KMS-11 (cell line): ENCODE measurements at regions not wholly inside any gene's neighbourhood (a gene's known extent, or its start where the extent isn't known, plus 50 kb on each side); places are given as distances from the start of the nearest gene placed in this dataset.

Source experiments
- H2AFZ ChIP-seq: fragments of 200-600 bp; sonication (generic); 2 replicates; pipeline ENCODE4 v1.6.1; 2016; ENCODE audit warnings: antibody characterized with exemption, mixed run types, low read depth
- H3K27ac ChIP-seq: fragments of 200-600 bp; sonication (generic); 2 replicates; pipeline ENCODE4 v1.6.1; 2016; ENCODE audit warnings: mild to moderate bottlenecking, mixed run types
- H3K27me3 ChIP-seq: fragments of 200-600 bp; sonication (generic); 2 replicates; pipeline ENCODE4 v1.6.1; 2017; ENCODE audit warnings: mild to moderate bottlenecking, low read depth, mixed run types, moderate library complexity; ENCODE audit not compliant: insufficient read depth
- H3K36me3 ChIP-seq: fragments of 200-600 bp; sonication (generic); 2 replicates; pipeline ENCODE4 v1.6.1; 2017; ENCODE audit warnings: mild to moderate bottlenecking, mixed run types; ENCODE audit not compliant: insufficient read depth
- H3K4me1 ChIP-seq: fragments of 200-600 bp; sonication (generic); 2 replicates; pipeline ENCODE4 v1.6.1; 2016; ENCODE audit warnings: mild to moderate bottlenecking, low read depth, mixed run types; ENCODE audit not compliant: poor library complexity, severe bottlenecking
- H3K4me2 ChIP-seq: fragments of 200-600 bp; sonication (generic); 2 replicates; pipeline ENCODE4 v1.7.0; 2016; ENCODE audit warnings: mild to moderate bottlenecking, mixed run types
- H3K4me3 ChIP-seq: fragments of 200-600 bp; sonication (generic); IDR thresholded peaks from 2 replicates; pipeline ENCODE4 v1.6.1; 2017; ENCODE audit warnings: low read depth, low read length, mixed read lengths; ENCODE audit not compliant: insufficient read depth
- H3K79me2 ChIP-seq: fragments of 200-600 bp; sonication (generic); 2 replicates; pipeline ENCODE4 v1.6.1; 2016; ENCODE audit warnings: low read depth, mixed run types; ENCODE audit not compliant: insufficient read depth
- H3K9ac ChIP-seq: fragments of 200-600 bp; sonication (generic); 2 replicates; pipeline ENCODE4 v1.6.1; 2016; ENCODE audit warnings: mild to moderate bottlenecking, mixed run types
- H4K20me1 ChIP-seq: fragments of 200-600 bp; sonication (generic); 2 replicates; pipeline ENCODE4 v1.6.1; 2016; ENCODE audit warnings: mild to moderate bottlenecking, mixed run types; ENCODE audit not compliant: insufficient read depth
- CTCF ChIP-seq: fragments of 200-600 bp; sonication (generic); conservative IDR thresholded peaks from 2 replicates; pipeline ENCODE4 v1.6.1; 2017; ENCODE audit warnings: low read depth, mild to moderate bottlenecking, antibody characterized with exemption, low read length, moderate library complexity, mixed read lengths

DNA sequence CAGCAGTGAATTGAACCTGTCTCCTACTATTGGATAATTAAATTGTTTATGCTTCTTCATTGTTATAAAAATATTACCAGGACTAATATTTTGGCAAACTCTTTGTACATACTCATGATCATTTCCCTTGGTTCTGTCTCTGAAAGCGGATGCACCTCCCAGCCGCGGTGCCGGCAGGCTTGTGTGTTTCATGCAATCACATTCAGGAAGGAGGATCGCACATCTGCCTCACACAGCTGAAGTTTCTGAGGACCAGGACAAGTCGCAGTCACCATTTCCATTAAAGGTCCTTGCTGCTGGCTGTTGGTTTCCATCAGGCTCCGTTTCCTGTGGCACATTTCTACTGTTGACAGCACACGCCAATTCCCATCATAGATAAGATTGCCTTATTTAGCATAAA, 117.8 kb upstream of the SHH start:
- H3K4me1 ChIP-seq = no peaks in the 10 kb centered on the region
- TF ChIP-seq CTCF = no peak
- H3K27me3 ChIP-seq = no peaks in the 10 kb centered on the region
- no peak overlapping the region for H3K4me3 ChIP-seq
- no peaks in the 10 kb centered on the region for H3K36me3 ChIP-seq
- no peak overlapping the region for H3K4me2 ChIP-seq
- no peaks in the 10 kb centered on the region for H4K20me1 ChIP-seq
- H3K27ac ChIP-seq = no peak overlapping the region
- H3K79me2 ChIP-seq = no peaks in the 10 kb centered on the region
- no peak overlapping the region for H3K9ac ChIP-seq
- no peak overlapping the region for H2AFZ ChIP-seq

DNA sequence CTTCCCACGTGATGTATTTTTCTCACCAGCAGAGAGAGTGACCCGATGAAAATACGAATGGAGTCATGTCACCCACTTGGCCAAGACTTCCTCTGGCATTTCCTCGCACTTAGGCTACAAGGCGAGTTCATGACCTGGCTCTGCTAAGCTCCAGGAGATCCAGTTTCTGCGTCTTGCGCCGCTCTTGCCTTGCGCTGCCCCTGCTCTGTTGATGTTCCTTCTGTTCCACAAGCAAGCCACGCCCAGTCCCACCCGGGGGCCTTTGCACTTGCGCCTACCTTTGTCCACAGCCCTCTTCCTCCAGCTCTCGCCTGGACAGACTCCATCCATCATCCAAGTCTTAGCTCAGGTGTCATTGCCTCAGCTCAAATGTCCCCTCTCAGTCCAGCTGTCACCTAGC, 116.3 kb upstream of the SHH start:
- H3K79me2 ChIP-seq = no peaks in the 10 kb centered on the region
- H3K4me3 ChIP-seq = no peak overlapping the region
- no peak overlapping the region for H3K27ac ChIP-seq
- no peak overlapping the region for H2AFZ ChIP-seq
- H4K20me1 ChIP-seq = no peaks in the 10 kb centered on the region
- no peaks in the 10 kb centered on the region for H3K36me3 ChIP-seq
- no peaks in the 10 kb centered on the region for H3K27me3 ChIP-seq
- no peak for TF ChIP-seq CTCF
- no peak overlapping the region for H3K4me2 ChIP-seq
- no peak overlapping the region for H3K9ac ChIP-seq
- no peaks in the 10 kb centered on the region for H3K4me1 ChIP-seq

DNA sequence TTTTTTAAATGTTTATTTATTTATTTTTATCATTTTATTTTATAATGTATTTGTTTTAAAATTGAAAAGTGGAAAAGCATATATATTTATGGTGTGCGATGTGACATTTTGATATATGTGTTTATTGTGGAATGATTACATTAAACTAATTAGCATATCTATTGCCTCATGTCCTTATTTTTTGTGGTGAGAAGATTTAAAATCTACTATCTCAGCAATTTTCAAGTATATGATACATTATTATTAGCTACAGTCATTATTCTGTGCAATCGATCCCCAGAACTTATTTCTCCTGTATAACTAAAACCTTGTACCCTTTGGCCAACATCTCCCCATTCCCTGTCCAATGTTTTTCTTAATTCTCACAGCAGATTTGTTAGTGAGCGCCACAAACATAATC, 115.6 kb upstream of the SHH start:
- Histone ChIP-seq H3K4me2 (no peak overlapping the region), H3K36me3 (no peaks in the 10 kb centered on the region), H2AFZ (no peak overlapping the region), H3K4me1 (no peaks in the 10 kb centered on the region), H3K4me3 (no peak overlapping the region), H3K27me3 (no peaks in the 10 kb centered on the region), H3K27ac (no peak overlapping the region), H3K9ac (no peak overlapping the region), H4K20me1 (no peaks in the 10 kb centered on the region), H3K79me2 (no peaks in the 10 kb centered on the region)
- TF ChIP-seq CTCF = no peak

DNA sequence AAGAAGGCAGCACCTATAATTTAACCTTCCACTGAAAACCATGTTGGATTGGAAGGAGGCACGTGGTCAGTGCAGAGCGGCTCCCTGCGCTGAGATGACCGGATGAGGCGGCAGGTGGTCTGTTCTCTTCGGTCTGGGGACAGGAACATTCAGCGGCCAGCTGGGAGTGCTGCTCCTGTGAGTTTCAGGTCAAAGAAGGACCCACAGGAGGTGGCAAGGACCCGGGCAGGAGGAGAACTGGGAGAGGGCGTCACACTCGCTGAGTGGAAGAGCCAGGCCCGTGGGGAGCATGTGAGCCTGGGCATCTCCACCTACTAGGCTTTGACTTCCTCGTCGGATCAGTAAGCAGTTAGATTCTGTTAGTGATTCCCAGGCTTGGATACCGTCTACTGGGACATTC, 113.4 kb upstream of the SHH start:
- Histone ChIP-seq H3K27ac (no peak overlapping the region), H3K27me3 (no peaks in the 10 kb centered on the region; the same call in 1 of the 2 replicates), H3K79me2 (no peaks in the 10 kb centered on the region), H3K36me3 (no peaks in the 10 kb centered on the region), H3K4me3 (no peak overlapping the region), H2AFZ (no peak overlapping the region), H3K4me2 (no peak overlapping the region), H3K4me1 (no peaks in the 10 kb centered on the region), H4K20me1 (no peaks in the 10 kb centered on the region), H3K9ac (no peak overlapping the region)
- TF ChIP-seq CTCF = no peak
